Right lobe of liver (tissue), 4 donors: ENCODE measurements at regions not wholly inside any gene's neighbourhood (a gene's known extent, or its start where the extent isn't known, plus 50 kb on each side); places are given as distances from the start of the nearest gene placed in this dataset.

Experiments used
- POLR2A ChIP-seq: fragments of 450-650 bp; IDR thresholded peaks from one replicate; pipeline ENCODE4 v1.6.1; 2017; ENCODE audit warnings: antibody characterized with exemption, mild to moderate bottlenecking
- TF ChIP-seq, protein P1 (sequence below), 4 donors: fragments of 200-600 bp in 3 of 4; fragments of 450-650 bp in 1 of 4; IDR thresholded peaks; one replicate each; pipeline versions ENCODE4 v1.5.1 to v1.8.0; 2016 to 2022; ENCODE audit warnings: antibody characterized with exemption in 4 of 4, mild to moderate bottlenecking in 2 of 4
- donor health status: DM: no; HTN: no; CAD: no.
- donor health status: DM: no; HTN: no; CAD: no.
- donor health status: DM: no; HTN: yes; CAD: no.

DNA sequence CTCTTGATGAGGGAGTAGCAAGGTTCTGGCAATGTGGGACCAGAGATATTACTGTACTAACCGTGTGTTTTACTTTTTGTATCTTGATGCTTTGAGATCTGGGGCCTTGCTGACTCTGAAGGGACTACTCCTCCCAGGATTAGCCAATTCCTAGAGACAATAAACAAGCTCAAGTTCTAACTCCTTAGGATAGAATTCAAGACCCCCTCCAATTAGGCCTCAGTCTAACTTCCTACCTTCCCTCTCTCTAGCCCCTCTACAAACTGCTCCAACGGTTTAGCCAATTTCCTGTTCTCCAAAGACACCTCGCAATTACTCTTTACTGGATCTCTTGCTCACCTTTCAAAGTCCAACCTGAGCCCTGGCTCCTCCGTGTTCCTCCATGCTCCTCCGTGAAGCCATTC lies 158.7 kb upstream of the JARID2 start:
- TF ChIP-seq, protein P1, sequence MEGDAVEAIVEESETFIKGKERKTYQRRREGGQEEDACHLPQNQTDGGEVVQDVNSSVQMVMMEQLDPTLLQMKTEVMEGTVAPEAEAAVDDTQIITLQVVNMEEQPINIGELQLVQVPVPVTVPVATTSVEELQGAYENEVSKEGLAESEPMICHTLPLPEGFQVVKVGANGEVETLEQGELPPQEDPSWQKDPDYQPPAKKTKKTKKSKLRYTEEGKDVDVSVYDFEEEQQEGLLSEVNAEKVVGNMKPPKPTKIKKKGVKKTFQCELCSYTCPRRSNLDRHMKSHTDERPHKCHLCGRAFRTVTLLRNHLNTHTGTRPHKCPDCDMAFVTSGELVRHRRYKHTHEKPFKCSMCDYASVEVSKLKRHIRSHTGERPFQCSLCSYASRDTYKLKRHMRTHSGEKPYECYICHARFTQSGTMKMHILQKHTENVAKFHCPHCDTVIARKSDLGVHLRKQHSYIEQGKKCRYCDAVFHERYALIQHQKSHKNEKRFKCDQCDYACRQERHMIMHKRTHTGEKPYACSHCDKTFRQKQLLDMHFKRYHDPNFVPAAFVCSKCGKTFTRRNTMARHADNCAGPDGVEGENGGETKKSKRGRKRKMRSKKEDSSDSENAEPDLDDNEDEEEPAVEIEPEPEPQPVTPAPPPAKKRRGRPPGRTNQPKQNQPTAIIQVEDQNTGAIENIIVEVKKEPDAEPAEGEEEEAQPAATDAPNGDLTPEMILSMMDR (IDR thresholded peaks at IDR 0.05): no peak
- TF ChIP-seq POLR2A: no peak
